Liver (tissue), 2 donors: ENCODE measurements at regions not wholly inside any gene's neighbourhood (a gene's known extent, or its start where the extent isn't known, plus 50 kb on each side); places are given as distances from the start of the nearest gene placed in this dataset.

Experiments used
- RAD21 ChIP-seq, 2 donors: IDR thresholded peaks; 2 replicates each; pipeline ENCODE4 v1.6.1; 2016; ENCODE audit warnings: antibody characterized with exemption in 2 of 2, mild to moderate bottlenecking in 2 of 2
- REST ChIP-seq: IDR thresholded peaks from 2 replicates; pipeline ENCODE4 v1.6.1; 2016; ENCODE audit warnings: antibody characterized with exemption, mild to moderate bottlenecking
- YY1 ChIP-seq: IDR thresholded peaks from 2 replicates; pipeline ENCODE4 v1.6.1; 2016; ENCODE audit warnings: antibody characterized with exemption, mild to moderate bottlenecking
- donor health status: healthy.

- TF ChIP-seq RAD21 (IDR thresholded peaks at IDR 0.05) (no peak), YY1 (no peak), REST (no peak)
These were observed 339.9 kb upstream of the DPH6 start for GRCh38 chr15:35885870-35886269.
